ENCODE measurements at regions not wholly inside any gene's neighbourhood (a gene's known extent, or its start where the extent isn't known, plus 50 kb on each side); places are given as distances from the start of the nearest gene placed in this dataset.
"Not testable (repeated sequence)": the region's sequence is repeated elsewhere in the genome, so short reads cannot be mapped to it uniquely, and the experiment has no call there.

DNA sequence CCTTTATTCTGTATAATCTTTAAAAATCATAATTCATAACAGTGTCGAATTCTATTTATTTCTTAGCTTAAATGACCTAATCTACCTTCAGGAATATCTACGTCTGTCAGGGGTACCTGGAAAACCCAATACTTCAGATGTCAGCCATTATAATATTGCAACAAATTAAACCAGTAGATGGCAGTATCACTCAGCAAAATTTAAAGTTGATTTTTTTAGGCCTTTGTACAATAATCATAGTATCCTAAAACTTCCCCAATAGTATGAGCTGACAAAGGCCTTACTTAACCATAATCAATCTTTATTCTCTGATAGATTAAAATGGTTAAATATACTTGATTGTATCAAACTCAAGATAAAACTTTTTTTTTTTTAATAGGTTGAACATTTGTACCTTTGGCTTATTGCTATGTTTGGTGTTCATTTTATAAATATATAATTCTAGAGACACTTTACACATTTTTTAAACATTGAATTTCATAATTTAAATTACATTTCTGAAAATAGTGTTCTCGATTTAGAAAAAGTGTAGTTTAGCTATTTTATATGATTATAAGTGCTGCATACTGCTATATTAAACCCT is 830.2 kb upstream of the SPRY2 start:
- DNase-seq = peak in 1 of 2 experiments; percentile 55
- Histone ChIP-seq H3K4me1 (no peaks in the 10 kb centered on the region), H3K27ac (no peak overlapping the region), H3K36me3 (no peaks in the 10 kb centered on the region), H3K9me3 (replicated peaks) (no peaks in the 10 kb centered on the region), H3K27me3 (no peaks in the 10 kb centered on the region), H3K4me3 (no peak overlapping the region)

- H3K4me3 ChIP-seq; H3K27me3 ChIP-seq; H3K4me1 ChIP-seq; H3K36me3 ChIP-seq; H3K27ac ChIP-seq; H3K9me3 ChIP-seq (replicated peaks); DNase-seq: not testable (repeated sequence)
Observed at GRCh38 chr13:81163823-81164222, 822.9 kb upstream of the SPRY2 start.

DNA sequence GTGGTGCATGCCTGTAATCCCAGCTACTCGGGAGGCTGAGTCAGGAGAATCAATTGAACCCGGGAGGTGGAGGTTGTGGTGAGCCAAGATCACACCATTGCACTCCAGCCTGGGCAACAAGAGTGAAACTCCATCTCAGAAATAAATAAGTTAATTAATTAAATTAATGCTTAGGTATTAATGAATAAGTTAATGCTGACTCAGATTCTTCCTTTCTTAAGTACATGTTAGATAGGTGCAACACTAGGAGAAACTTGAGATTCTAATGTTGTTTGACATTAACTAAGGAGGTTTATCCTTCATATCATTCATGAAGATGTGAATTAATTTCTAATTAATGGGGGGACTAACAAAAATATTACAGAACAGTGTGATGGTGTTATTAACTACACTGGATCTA is 812.6 kb upstream of the SPRY2 start:
- no peaks in the 10 kb centered on the region for H3K4me1 ChIP-seq
- no peaks in the 10 kb centered on the region for H3K36me3 ChIP-seq
- DNase-seq = no peak
- no peak overlapping the region for H3K27ac ChIP-seq
- H3K27me3 ChIP-seq = no peaks in the 10 kb centered on the region
- H3K4me3 ChIP-seq = no peak overlapping the region
- no peaks in the 10 kb centered on the region for H3K9me3 ChIP-seq (replicated peaks)

DNA sequence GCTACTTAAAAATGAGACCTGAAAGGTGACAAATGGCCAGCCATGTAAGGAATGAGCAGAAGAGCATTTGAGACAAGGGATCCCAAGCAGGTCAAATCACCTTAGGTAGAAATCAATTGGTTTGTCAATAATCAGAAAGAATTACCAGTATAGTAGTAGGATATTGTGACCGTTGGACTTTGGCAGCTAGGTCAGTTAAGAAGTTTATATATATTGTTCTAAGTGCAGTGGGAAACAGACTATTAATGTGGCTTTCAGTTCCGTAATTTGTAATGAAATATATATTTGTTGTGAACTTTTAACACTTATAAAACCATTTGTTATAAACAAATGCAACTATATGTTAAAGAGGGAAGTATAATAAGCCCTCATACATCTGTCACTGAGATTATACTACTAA is 807.9 kb upstream of the SPRY2 start:
- H3K4me3 ChIP-seq = no peak overlapping the region
- no peaks in the 10 kb centered on the region for H3K9me3 ChIP-seq (replicated peaks)
- no peaks in the 10 kb centered on the region for H3K4me1 ChIP-seq
- DNase-seq = no peak
- H3K27me3 ChIP-seq = no peaks in the 10 kb centered on the region
- no peaks in the 10 kb centered on the region for H3K36me3 ChIP-seq
- no peak overlapping the region for H3K27ac ChIP-seq

DNA sequence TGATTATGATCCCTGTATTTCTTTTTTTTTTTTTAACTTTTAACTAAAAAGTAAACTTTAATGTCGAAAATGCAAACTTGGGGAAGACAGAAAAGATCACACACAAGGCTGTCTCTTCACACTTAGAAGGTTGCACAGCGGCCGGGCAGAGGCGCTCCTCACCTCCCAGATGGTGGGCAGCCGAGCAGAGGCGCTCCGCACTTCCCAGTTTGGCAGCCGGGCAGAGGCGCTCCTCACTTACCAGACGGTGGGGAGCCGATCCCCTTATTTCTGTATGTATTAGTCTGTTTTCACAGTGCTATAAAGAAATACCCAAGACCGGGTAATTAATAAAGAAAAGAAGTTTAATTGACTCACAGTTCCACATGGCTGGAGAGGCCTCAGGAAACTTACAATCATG is 805.6 kb upstream of the SPRY2 start:
- H3K36me3 ChIP-seq; H3K4me1 ChIP-seq; H3K4me3 ChIP-seq; H3K9me3 ChIP-seq (replicated peaks); DNase-seq; H3K27ac ChIP-seq; H3K27me3 ChIP-seq: not testable (repeated sequence)

DNA sequence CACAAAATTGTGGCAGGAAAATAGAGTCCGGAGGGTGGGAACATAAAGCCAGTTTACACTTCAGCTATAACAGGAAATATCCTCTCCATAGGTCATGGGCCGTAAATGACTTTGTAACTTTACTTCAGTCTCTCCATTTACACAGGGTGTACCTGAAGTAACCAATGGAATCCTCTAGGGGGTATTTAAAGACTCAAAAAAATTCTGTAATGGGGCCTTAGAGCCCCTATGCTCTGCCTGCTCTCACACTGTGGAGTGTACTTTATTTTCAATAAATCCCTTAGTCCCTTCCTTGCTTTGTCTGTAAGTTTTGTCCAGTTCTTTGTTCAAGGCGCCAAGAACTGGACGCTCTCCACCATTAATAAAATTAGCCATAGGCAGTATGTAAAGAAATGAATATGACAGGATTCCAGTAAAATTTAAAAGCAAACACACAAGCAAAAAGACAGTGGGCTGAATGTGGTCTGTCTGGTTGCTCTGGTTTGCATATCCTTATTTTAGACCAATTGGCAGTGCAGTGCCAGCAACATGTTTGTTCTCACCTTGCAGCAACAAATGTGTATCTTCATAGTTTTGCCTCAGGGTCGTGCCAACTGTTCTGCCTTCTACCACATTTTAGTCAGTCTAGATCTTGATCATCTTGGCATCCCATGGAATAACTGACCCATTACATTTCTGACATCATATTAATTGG is 801.5 kb upstream of the SPRY2 start:
- H3K9me3 ChIP-seq (replicated peaks) = no peaks in the 10 kb centered on the region
- H3K4me1 ChIP-seq = peaks cover 18% of the 10 kb centered on the region
- H3K36me3 ChIP-seq = no peaks in the 10 kb centered on the region
- DNase-seq = no peak
- no peaks in the 10 kb centered on the region for H3K27me3 ChIP-seq
- no peak overlapping the region for H3K4me3 ChIP-seq
- no peak overlapping the region for H3K27ac ChIP-seq

DNA sequence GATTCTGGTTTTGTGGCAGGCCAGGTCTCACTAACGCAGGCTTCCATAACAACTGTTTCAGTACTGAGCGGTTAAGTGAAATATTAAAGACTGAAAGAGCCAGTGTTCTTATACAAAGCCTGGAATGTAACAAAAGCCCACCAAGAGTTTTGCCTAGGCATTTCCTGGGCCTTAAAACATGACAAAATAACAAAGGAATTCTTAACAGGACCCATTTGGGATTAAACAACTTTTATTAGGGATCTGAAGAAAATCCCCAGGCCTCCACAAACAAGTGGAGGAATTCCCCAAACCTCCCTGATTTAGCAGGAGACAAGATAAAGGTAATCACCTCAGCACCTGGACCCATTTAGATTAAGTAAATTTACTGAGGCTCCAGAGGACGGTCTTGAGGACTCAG is 799.7 kb upstream of the SPRY2 start:
- Histone ChIP-seq H3K36me3 (no peaks in the 10 kb centered on the region), H3K4me1 (peaks cover 23% of the 10 kb centered on the region), H3K9me3 (replicated peaks) (no peaks in the 10 kb centered on the region), H3K4me3 (no peak overlapping the region), H3K27ac (peak overlapping the region; percentile 40), H3K27me3 (no peaks in the 10 kb centered on the region)
- peak; percentile 13 to 50 for DNase-seq

DNA sequence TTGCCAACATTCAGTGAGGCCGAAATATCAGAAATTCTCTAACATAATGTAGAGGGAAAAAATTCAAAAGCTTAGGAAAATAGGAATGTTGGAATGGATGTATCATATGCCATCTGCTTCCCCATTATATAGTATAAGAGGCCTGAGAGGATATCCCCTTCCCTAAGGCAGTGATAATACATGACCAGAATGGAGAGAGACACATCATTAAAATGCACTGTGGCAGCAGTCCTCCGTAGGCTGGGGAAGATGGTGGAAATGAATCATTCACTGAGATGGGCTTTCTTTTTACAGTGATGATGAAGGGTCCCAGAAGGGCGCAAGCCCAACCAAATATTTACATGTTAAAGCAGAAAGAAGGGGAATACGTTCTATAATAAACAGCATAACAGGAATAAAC is 799.1 kb upstream of the SPRY2 start:
- peak in 1 of 2 experiments; percentile 18 for DNase-seq
- Histone ChIP-seq H3K27me3 (no peaks in the 10 kb centered on the region), H3K36me3 (no peaks in the 10 kb centered on the region), H3K4me3 (no peak overlapping the region), H3K4me1 (peaks cover 23% of the 10 kb centered on the region), H3K9me3 (replicated peaks) (no peaks in the 10 kb centered on the region), H3K27ac (peak overlapping the region; percentile 40)

GRCh38 chr13:81138353-81138980 is 797.5 kb upstream of the SPRY2 start:
- Histone ChIP-seq H3K9me3 (replicated peaks) (no peaks in the 10 kb centered on the region), H3K4me3 (no peak overlapping the region), H3K27ac (no peak overlapping the region), H3K36me3 (no peaks in the 10 kb centered on the region), H3K4me1 (peaks cover 23% of the 10 kb centered on the region), H3K27me3 (no peaks in the 10 kb centered on the region)
- no peak for DNase-seq

DNA sequence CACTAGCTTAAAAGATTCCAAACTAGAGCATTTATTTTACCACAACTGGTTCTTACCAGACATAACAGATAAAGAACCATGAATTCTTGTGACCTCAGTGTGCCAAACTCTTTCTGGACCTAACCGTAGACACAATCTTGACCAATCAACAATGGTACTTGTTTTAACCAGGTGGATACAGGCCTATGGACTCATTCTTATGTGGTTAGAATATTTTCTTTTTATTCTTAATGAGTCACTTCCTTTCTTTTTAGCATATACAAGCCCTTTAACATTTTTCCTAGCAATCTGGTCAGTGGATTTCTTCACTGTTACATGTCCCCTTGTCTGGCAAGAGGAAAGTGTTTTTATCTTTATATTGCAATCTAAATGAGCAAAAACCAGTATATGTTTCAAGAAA is 792.1 kb upstream of the SPRY2 start:
- no peak for DNase-seq
- 0 out of 2 replicates have a peak, but pooled peaks cover 2% of the 10 kb centered on the region for H3K9me3 ChIP-seq (replicated peaks)

DNA sequence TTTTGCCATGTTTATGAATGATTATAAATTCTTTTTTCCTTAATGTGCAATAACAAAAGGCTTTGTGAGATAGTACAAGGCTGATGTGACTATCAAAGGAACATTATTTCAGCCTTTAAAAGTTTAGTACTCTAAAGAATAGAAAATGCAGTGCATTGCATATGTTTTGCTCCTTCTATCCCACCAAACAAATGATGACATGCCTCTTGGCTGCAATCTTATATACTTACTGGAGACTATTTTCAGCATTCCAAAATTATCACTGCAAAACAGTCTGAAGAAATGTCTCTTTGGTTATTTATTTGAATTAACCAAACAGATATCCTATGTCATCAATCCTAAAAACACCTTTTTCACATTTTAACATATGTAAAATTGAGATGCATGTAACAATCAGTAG is 776.5 kb upstream of the SPRY2 start:
- H3K27ac ChIP-seq = no peak overlapping the region
- no peak for DNase-seq
- H3K36me3 ChIP-seq = no peaks in the 10 kb centered on the region
- H3K4me1 ChIP-seq = no peaks in the 10 kb centered on the region
- H3K27me3 ChIP-seq = 0 out of 2 replicates have a peak, but pooled peaks cover 2% of the 10 kb centered on the region
- no peak overlapping the region for H3K4me3 ChIP-seq
- H3K9me3 ChIP-seq (replicated peaks) = 0 out of 2 replicates have a peak, but pooled peaks cover 2% of the 10 kb centered on the region

More for the DNA sequence above, 792.1 kb upstream of the SPRY2 start:
- Histone ChIP-seq H3K4me3 (no peak overlapping the region), H3K27me3 (no peaks in the 10 kb centered on the region), H3K27ac (no peak overlapping the region), H3K4me1 (0 out of 2 replicates have a peak, but pooled peaks cover 5% of the 10 kb centered on the region), H3K36me3 (no peaks in the 10 kb centered on the region)

DNA sequence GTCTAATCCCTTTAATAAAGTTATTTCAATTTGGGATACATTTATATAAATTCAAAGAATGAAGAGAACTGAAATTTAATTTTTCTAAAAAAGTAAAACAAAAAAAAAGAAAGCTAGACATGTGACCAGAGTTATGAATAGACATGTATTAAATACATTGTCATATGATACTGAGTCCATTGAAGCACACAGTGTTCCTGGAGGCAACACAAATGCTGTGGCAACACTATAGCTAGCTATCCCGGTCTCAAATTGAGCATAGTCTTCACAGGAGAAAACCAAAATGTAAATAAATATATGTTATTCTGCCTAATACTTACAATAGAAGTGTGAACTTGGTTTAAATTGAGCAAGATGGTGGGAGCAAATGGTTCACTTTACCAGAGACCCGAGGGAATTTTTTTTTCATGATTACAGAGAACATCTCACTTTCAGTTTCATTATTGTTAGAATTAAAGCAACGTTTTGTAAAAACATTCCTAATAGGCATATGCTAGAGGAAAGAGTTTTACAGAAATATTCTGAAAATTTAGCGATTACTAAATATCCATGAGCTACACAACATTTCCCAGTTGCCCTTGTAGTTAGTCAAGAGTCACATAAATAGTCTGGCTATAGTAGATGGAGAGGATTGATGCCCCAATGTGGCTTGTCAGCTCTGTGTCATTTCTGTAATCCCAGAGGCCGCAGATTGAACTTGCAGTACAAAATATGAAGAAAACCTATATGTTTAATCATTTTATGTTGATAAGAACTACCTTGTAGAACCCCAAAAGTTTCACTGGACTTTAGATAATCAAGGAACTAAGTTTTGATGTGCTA is 775.7 kb upstream of the SPRY2 start:
- no peak overlapping the region for H3K4me3 ChIP-seq
- H3K27me3 ChIP-seq = 0 out of 2 replicates have a peak, but pooled peaks cover 2% of the 10 kb centered on the region
- no peaks in the 10 kb centered on the region for H3K36me3 ChIP-seq
- no peak for DNase-seq
- 0 out of 2 replicates have a peak, but pooled peaks cover 2% of the 10 kb centered on the region for H3K9me3 ChIP-seq (replicated peaks)
- no peak overlapping the region for H3K27ac ChIP-seq
- H3K4me1 ChIP-seq = no peaks in the 10 kb centered on the region

GRCh38 chr13:81109026-81109425 is 768.1 kb upstream of the SPRY2 start:
- no peak for DNase-seq
- no peaks in the 10 kb centered on the region for H3K36me3 ChIP-seq
- no peaks in the 10 kb centered on the region for H3K4me1 ChIP-seq
- no peaks in the 10 kb centered on the region for H3K9me3 ChIP-seq (replicated peaks)
- no peak overlapping the region for H3K4me3 ChIP-seq
- no peaks in the 10 kb centered on the region for H3K27me3 ChIP-seq
- no peak overlapping the region for H3K27ac ChIP-seq

- H3K36me3 ChIP-seq = no peaks in the 10 kb centered on the region
- no peak for DNase-seq
- H3K27ac ChIP-seq = no peak overlapping the region
- no peaks in the 10 kb centered on the region for H3K9me3 ChIP-seq (replicated peaks)
- no peaks in the 10 kb centered on the region for H3K4me1 ChIP-seq
- H3K4me3 ChIP-seq = no peak overlapping the region
- no peaks in the 10 kb centered on the region for H3K27me3 ChIP-seq
Observed at GRCh38 chr13:81106348-81106747, 765.4 kb upstream of the SPRY2 start.
